Mesenteric fat pad (tissue), 1 donor: ENCODE measurements at regions not wholly inside any gene's neighbourhood (a gene's known extent, or its start where the extent isn't known, plus 50 kb on each side); places are given as distances from the start of the nearest gene placed in this dataset.

ENCODE experiments used
- DNase-seq: peaks from one replicate; pipeline ENCODE4 v3.0.0-alpha.2; 2020; ENCODE audit warnings: low spot score
- donor health status: DM: yes; HTN: yes; CAD: no.

DNA sequence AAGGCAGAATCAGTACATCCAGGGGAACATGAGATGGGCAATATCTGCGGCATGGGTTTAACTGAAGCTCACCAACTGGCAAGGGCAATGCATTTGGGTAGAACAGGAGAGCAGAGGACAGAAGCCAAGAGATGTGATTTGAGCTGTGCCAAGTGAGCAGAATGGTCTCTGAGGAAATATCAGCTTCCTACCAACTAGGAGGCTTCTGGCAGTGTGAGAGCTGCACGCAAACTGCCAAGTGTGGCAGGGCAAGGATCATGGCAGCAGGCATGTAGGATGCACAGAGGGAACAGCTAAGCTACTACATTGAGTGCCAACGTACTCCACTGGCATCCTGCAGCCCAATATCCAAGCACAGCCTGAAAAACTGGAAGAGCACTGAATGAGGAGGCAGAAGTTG, 1036.5 kb downstream of the TUSC7 start:
- no peak for DNase-seq

DNA sequence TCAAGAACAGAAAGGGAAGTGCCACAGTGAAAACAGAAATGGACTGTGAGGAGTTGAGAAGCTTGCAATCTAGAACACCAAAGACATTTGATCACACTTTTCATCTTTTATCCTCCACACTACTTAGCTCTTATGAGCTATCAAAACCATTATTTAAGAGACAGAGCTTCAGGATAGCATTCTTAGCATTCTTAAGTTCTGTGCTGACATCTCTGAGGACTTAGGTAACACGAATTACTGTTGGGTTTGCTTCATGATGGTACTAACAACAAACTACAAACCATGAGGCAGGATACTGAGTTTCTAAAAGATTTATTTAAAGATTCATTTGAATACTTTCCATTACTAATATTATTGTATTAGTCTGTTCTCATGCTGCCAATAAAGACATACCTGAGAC, 1038.6 kb downstream of the TUSC7 start:
- no peak for DNase-seq

DNA sequence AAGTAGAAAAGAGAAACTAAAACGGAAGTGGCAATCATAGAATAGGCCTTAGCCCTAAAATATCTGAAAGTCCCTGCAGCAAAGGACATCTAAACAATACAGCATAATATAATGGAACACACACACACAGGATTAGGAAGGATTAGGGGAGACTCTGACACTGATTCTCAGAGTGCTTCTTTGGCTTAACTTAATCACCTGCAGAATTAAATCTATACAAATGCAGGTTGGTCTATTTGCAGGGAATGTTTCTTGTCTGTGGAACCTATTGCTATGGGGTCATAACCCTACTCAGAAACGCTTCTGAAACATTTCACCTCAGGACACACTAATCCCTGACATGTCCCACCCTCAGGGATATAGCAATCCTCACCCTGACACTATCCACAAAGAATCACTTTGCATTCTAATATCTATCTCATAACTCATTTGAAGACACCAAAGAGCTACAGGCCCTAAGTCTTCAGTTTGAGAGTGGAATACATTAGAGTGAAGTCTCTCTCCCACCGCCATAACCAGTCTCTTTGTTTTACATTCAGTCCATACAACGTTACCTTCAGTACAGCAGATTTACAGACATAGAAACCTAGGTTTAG, 1041.2 kb downstream of the TUSC7 start:
- no peak for DNase-seq

DNA sequence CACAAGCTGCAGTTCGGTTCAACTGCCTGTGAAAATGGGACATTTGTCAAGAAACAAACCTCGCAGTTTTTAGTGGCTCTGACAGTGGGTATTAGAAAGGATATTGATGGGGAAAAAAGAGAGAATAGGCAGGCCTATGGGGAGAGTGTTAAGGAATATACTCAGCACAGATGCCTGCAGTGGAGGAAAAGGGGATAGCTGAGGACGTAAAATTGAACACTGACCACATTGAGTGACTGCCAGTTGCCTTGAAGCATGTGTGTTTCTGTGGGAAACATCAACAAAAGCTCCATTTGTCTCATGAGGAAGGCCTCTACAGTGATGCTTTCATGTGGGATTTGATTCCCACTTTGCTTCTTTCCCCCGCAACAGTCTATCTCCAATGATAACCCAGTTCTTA, 1042.1 kb downstream of the TUSC7 start:
- no peak for DNase-seq

GRCh38 chr3:117752984-117753717, 1043.6 kb downstream of the TUSC7 start:
- DNase-seq = no peak

DNA sequence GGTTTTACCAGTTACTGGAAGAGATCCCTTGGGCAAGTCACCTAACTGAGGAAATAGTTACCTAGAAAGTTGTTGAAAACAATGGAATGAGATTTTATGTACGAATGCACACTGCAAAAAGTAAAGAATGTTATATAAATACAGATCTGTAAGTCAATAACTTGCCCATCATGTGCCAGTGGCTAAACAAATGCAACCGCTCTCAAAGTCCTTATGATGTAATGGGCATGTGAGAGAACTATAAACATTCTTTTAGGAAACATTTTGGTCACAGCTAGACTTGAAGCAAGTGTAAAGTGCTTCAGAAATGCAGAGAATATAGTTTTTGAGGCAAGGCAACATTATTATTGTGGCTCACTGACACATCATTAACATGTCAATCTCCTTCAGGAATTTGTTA, 1044.5 kb downstream of the TUSC7 start:
- DNase-seq = no peak

GRCh38 chr3:117754841-117755240, 1045.3 kb downstream of the TUSC7 start:
- no peak for DNase-seq

DNA sequence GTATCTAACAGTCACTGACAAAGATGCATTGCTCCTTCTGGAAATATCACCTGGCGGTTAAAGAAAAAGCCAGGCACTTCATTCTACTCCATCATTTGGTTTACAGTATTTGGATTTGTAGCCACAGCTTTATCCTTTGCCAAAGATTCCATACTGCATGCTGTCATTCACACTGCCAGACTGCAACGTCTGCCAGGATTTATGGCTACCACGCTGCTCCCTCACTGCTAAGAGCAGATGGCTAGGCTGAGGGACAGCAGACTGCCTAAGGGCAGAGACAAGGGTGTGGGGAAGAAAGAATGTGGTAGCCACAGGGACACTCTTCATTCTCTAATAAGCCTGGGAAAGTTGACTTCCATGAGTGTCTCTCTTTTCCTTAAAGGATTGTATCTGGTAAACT, 1047.0 kb downstream of the TUSC7 start:
- no peak for DNase-seq

DNA sequence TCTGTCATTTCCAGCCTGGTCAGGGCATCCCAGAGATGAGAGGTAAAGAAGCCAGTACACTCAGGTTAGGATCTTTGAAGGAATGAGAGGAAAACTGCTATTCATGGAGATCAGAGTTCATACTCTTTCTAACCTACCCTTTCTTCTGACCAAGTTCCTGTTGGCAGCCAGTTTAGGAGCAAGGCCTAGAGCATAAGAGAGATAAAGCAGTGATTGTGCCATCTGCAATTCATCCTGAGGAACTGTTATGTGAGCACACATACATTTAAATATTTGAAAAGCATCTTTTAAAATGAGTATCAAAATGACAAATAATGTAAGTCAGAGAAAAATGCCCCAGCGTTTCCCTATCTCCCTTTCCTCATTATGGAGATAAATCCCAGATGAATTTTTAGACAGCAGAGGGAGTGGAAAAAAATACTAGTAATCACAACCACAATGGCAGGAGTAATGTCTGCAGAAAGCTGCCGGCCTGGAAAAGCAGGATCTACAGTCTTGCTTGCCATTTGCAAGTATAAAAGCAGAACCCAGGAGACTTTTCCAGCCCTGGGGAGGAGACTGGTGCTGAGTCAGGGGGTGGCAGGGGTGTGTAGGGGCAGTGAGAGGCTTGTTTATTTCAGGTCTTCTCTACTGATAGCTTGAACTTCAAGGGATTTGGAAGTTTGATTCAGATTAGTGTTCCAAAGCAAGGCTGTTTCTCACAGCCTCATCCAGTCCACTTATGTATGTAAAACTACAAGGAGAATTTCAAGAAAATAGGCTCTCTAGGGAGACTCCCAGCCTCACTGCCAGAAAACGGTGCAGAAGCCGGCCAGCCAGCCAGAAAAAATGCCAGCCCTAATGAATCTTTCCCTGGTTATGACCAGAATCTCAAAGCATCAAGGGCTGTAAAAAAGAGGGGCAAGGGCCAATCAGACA, 1052.4 kb downstream of the TUSC7 start:
- DNase-seq = no peak

GRCh38 chr3:117762621-117763037, 1053.0 kb downstream of the TUSC7 start:
- no peak for DNase-seq

DNA sequence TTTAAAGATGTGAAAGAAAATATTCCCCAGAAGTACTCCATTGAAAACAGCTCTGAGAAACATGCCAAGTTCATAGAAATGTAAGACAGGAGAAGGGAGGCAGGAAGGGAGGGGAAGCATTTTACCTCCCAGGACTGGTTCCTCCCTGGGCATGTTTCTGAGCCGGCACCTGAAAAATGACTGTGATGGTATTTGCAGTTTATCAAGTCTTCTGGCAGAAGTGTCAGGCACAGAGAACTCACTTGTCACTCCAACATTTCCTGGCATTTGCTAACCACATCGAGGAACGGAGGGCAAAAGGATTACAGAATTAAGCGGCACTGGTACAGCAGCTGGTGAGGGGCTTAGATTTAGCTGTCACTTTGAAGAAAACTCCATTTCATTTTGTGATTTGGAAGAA, 1054.0 kb downstream of the TUSC7 start:
- DNase-seq = no peak

DNA sequence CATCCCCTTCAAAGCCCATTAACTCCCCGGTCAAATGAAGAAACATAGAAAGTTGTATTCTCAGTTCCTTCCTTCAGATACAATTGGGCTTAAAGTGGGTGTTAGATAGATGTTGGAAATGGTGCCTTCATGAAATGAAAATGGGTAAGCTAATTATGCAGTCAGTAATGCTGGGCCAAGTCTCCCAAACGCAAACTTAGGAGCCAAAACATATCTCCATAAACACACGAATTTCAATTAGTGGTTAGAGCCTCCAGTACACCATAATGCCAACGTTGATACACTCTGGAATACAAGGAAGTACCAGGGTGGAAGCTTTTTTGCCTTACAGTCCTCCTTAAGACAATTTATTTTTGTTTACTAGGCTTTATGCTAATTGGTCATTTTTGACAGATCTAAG, 1059.0 kb downstream of the TUSC7 start:
- DNase-seq = no peak

DNA sequence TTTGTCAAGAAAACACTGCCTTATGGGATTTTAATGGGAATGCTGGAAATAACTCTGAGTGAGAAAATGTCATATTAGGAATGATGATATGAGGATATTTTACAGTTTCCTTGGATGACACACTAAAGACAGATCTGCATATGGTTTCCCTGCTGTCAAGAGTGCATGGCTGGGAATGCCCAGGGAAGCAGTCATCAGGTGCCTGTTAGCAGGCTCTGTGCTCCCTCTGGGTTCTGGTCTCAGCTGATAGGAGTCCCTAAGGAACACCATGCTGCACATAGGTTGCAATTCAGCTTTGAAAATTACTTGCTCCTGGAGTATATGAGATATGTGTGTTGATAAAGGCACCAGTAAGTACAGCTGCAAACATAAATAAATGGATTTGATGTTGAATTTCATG, 1064.6 kb downstream of the TUSC7 start:
- no peak for DNase-seq

- no peak for DNase-seq
Measured at GRCh38 chr3:117786349-117786748, 1076.8 kb downstream of the TUSC7 start.

GRCh38 chr3:117788061-117788460, 1078.5 kb downstream of the TUSC7 start:
- DNase-seq = no peak

DNA sequence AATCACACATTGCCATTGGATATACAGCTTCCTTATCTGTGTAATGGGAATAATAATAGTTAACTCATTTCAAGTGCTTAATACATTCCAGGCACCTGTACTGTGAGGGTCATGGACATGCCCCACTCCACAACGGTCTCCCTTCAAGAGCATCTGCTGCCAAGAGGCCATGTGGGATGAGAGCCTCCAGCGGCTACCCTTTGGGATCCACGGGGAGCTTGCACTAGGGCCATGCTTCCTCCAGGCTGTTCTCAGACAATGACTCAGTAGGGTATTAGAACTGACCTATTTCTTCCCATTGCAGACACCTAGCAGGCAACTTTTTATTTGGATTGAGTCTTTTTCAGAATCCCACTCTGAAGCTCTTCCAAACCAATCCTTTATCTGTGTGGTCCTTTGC, 1078.9 kb downstream of the TUSC7 start:
- DNase-seq = no peak

GRCh38 chr3:117790235-117790987, 1080.8 kb downstream of the TUSC7 start:
- DNase-seq = no peak

DNA sequence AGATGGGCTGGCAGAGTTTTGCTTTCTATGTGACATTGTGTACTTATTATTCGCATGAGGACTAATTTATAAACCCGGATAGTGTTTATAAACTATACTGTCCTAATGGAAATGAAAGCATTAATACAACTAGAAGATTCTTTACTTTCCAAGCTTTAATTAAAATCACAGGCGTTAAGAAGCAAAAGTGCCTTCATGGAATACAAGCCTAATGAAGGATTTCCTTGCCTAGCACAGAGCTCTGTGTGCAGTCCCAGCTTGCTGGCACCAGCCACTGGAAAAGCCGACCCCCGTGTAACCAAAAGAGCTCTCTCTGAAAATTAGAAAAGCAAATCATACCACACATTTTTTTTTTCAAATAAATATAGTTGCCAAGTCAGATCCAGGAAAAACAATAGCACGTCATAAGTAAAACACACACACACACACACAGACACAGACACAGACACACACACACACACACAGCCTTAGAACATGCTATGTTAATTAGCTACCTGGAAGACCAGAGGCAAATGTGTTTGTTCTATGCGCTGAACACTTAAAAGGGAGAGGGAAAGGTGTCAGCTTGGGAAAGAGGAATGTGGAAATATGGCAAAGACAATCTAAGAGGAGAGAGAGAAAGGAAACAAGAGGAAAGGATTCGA, 1084.2 kb downstream of the TUSC7 start:
- DNase-seq = no peak

GRCh38 chr3:117798221-117798620, 1088.6 kb downstream of the TUSC7 start:
- no peak for DNase-seq

DNA sequence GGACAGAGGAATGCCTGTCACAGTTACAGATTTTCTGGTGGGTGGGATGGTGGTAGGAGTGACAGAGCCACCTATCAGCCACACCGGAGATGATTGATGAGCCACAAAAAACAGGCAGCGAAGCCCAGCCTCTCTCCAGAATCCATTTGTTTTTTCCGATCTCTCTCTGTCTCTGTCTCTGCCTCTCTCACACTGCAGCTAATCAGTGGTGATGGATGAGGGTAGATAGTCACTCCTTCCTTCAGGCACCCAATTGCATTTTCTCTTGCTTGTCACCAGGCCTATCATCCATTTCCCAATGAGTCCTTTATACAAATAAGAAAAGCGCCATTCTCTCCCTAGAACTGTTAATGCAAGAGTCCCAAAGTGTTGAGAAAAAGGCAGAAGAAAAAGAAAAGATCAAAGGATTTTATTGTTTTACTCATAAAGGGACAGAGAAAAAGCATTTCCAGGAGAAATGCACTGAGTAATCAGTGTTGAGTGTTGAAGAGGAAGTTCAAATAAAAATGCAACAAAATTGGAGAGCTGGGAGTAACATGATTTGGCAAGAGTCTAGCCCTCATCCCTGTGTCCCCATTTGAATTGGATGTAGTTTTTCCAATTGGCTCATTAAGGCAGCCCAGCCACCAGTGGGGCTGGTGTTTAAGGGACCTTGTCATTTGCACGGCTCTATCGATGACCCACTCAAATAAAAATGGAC, 1089.3 kb downstream of the TUSC7 start:
- no peak for DNase-seq
